8988T (cell line): ENCODE measurements at regions not wholly inside any gene's neighbourhood (a gene's known extent, or its start where the extent isn't known, plus 50 kb on each side); places are given as distances from the start of the nearest gene placed in this dataset.

Experiments
- DNase-seq: peaks from one replicate; pipeline ENCODE4 v3.0.0; 2011

GRCh38 chr10:78401624-78402367 lies 368.1 kb downstream of the RPS24 start:
- no peak for DNase-seq

DNA sequence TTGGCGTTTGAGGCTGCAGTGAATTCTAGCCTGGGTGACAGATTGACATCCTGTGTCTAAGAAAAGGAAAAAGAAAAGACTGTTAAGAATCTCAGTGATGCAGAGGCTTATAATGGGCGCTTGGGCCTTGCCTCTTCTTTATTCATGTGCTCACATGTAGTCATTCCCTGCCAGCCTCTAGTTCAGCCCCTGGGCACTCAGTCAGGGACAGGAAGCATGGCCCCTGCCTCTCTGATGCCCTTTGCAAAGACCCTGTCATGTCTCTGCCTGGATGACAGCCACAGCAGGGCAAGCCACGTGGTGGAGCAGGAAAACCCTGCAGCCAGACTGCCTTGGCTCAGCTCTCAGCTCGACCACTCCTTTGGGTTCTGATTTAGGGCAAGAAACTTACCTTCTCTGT lies 368.9 kb downstream of the RPS24 start:
- DNase-seq, result no peak

GRCh38 chr10:78403781-78404180 lies 370.1 kb downstream of the RPS24 start:
- no peak for DNase-seq

DNA sequence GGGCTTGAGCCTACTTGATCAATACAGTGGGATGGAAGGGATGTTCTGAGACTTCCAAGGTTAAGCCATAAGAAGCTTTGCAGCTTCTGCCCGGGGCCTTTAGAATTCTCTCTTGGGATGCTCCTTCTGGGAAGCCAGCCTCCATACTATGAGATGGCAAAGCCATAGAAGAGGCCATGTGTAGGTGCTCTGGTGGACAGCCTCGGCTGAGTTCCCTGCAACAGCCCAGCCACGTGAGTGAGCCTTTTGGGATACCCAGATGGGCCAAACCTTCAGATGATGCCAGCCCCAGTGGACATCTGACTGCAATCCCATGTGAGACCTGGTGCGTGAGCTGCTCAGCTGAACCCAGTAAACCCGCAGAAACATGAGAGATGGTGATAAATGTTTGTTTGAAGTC lies 370.6 kb downstream of the RPS24 start:
- DNase-seq, result no peak

GRCh38 chr10:78405231-78405630 lies 371.6 kb downstream of the RPS24 start:
- no peak for DNase-seq

DNA sequence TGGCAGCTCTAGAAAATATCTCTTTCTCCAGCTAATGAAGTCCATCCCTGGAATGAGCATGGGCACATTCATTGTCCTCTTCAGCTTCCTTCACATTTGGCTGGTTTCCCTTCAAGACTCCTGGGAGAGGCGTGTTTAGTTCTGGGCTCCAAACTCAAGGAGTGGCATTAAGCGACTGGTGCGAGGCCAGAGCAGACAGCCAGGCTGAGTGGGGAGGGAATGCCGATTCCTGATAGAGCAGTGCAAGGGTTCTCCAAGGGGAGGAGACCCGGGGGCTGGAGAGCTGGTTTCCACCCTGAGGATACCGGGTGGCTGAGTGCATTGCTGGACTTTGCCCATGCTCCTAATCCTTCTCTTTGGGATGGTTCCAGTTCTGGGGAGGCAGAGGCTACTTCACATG lies 372.1 kb downstream of the RPS24 start:
- no peak for DNase-seq

GRCh38 chr10:78406648-78407008 lies 373.0 kb downstream of the RPS24 start:
- no peak for DNase-seq

GRCh38 chr10:78407009-78407711 lies 373.5 kb downstream of the RPS24 start:
- DNase-seq, result no peak

DNA sequence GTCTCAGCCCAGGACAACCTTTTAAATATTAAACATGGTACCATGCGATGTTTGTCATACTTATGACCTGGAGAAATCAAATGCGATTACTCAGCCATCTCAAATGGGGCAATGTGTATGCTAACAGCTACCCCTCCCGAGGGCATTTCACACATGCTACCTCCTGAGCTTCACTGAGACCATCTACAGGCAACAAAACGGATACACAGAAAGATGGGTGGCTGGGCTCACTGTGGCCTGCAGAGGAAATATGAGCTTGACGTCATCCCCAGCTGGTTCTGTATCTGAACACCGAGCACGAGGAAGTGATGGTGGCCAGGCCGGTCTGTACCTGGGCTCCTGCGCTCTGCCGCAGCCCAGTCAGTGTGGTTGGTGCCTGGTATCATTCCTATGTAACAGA lies 374.3 kb downstream of the RPS24 start:
- DNase-seq, result no peak

DNA sequence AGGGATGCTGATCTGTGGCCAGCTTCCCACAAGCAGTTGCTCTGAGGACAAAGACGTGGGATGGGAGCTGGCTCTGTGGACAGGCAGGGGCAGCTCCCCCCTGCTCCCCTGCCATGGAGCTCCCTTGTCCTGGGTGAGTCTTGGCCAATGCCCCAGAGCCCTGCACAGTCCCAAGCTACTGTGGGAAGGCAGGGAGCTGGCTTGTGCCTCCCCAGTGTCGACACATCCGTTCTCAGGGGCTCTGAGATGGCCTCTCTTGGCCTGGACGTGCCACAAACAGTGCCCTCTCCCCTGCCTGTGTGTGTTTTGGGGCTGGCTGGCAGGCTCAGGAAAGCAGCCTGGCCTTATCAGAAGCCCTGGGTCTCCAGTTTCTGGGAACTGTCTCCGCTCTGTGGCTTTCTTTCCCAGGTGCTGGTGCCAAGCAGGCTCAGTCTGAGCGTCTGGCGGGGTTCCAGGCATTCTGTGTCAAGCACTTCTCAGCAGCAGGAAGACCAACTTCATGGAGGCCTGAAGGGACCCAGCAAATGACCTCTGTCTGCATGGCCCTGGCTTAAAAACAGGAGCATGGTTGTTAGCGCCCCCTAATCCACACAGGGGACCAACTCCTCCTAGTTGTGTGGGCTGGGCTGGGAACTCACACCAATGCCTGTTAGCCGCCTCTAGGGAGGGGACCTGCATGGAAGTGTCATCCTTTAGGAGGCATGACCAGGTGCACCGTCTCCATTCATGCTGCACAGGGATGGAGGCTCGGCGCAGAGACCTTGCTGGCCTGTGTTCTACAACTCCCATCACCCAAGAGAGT lies 375.2 kb downstream of the RPS24 start:
- no peak for DNase-seq

DNA sequence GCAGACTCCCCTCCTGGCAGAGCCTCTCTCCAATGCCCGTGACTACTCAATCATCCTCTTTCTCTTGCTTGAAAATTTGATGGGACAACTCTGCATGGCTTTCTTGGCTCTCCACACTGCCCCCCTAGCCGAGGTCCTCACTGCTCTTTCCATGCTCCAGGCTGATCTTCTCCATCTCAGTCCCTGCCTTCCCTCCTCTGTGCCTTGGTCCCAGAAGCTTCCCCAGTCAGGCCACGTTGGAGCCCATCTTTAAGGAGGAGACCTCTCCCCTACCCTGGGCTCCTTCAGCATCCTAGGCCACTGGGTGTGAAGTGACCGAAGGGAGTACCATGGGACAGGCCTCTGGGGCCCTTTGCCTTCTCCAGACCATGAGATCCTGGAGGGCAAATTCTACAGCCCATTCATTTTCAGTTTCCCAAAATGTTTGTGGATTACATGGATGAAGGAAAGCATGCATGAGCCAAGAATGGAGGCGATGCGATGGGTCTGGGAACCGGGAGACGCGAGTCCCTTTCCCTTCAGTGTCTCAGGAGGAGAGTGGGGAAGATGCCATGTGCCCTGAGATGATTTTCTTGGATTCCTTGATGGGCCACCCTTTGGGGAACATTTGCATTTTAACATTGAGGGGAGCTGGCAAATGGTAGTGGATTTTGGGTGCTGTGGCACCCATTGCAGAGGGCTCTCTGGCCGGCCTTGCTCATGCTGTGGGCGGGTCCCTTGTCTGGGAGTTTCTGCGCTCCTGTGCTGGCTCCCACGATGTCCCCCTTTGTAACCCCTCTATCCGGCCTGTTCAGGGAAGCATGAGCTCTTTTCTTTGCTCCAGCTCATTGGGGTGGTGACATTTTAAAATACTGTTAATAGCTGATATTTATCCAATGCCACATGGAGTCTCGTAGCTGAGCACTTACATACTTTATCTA lies 376.6 kb downstream of the RPS24 start:
- DNase-seq, result no peak

DNA sequence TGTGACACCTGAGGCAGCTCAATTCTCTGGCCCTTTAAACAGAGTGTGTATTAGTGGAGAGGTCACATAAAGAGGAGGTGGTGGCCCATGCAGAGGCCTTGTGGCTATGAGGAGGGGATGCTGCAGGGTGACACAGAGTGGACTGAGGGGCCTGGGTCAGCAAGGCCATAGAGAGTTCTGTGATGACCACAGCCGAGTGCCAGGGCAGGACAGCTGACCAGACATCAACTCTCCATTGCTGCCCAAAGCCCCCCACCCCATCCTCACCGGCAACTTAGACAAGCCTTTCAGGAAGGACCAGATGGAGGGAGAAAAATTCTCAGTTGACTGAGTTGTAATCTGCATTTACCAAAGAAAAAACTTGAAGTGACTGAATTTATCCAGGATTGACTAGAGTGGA lies 378.1 kb downstream of the RPS24 start:
- no peak for DNase-seq

- no peak for DNase-seq
Observed at GRCh38 chr10:78412605-78413004, 378.9 kb downstream of the RPS24 start.

DNA sequence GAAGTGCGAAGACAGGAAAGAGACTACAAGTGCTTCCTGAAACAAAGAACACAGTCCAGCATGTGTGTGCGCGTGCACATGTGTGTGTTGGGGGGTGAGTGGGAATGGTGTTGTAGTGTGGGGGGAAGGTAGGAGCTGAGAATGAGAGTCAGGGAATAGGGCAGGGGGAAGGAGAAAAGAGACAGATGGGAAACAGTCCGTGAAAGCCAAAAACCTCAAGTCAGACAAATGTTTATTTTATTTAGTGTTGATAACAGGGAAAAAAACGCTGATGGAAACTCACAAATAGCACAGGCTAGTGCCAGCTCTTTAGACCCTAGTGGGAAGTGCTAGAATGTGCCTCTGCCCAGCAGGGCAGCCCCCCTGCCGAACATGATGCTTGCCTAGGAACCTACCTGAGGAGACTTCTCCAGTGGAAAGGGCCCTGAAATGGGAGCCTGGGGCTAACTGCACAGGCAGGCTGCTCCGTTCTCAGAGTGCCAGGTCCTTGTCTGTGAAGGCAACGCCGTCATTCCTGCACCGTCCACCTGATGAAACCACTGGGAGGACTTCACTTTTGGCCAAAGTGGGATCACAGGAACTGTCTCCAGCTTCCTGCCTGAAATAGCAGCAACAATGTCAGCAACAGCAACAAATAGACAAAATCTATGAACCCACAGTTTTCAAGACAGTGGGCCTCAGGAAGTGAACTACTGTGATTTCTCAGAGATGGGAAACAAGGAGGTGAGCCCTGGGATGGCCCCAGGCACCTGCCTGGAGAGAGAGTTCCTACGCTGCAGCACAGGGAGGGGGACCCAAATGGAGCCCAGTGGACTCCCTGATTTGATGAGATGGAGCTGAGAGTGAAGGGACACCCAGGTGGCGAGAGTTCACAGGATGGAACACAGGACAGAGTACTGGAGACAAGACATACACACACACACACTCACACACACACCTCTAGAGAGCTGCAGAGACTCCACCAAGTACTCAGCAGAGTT lies 379.7 kb downstream of the RPS24 start:
- DNase-seq, result no peak

- DNase-seq, result no peak
Observed at GRCh38 chr10:78414380-78414779, 380.7 kb downstream of the RPS24 start.

GRCh38 chr10:78415111-78415510 lies 381.4 kb downstream of the RPS24 start:
- DNase-seq, result no peak

- DNase-seq, result no peak
Observed at GRCh38 chr10:78416031-78417011, 382.7 kb downstream of the RPS24 start.

- no peak for DNase-seq
Observed at GRCh38 chr10:78417425-78418370, 384.0 kb downstream of the RPS24 start.
